Kidney (tissue), 13 donors: ENCODE measurements at regions not wholly inside any gene's neighbourhood (a gene's known extent, or its start where the extent isn't known, plus 50 kb on each side); places are given as distances from the start of the nearest gene placed in this dataset.

Experiments used
- DNase-seq, 5 donors: peaks; one replicate each; pipeline ENCODE4 v3.0.0-alpha.2; 2013 to 2020
- FAIRE-seq: peaks from 2 replicates; lab custom pipeline; 2012; peaks lifted over from hg19 to GRCh38; lab: Jason Lieb, UNC
- H3K27ac ChIP-seq, 2 donors: one replicate each; pipeline ENCODE4 v1.7.0; 2013; ENCODE audit warnings: low read depth in 2 of 2, low read length in 2 of 2, inconsistent platforms in 1 of 2
- H3K27me3 ChIP-seq: one replicate; pipeline ENCODE4 v1.7.1; 2013; ENCODE audit warnings: low read length, inconsistent platforms; ENCODE audit not compliant: control insufficient read depth, insufficient read depth
- H3K36me3 ChIP-seq, 3 donors: one replicate each; pipeline versions ENCODE4 v1.7.0 to v1.7.1; 2013; ENCODE audit warnings: low read length in 3 of 3, control low read depth in 1 of 3, inconsistent platforms in 1 of 3; ENCODE audit not compliant: insufficient read depth in 3 of 3, control insufficient read depth in 2 of 3
- H3K4me1 ChIP-seq, 3 donors: one replicate each; pipeline versions ENCODE4 v1.7.0 to v1.7.1; 2013; ENCODE audit warnings: low read length in 3 of 3, inconsistent platforms in 1 of 3, low read depth in 1 of 3; ENCODE audit not compliant: control insufficient read depth in 2 of 3, insufficient read depth in 2 of 3
- H3K4me3 ChIP-seq, 3 donors: one replicate each; pipeline versions ENCODE4 v1.7.0 to v1.8.1; 2013; ENCODE audit warnings: low read length in 3 of 3, control low read depth in 1 of 3, inconsistent platforms in 1 of 3
- H3K9ac ChIP-seq, 3 donors: one replicate each; pipeline versions ENCODE4 v1.7.0 to v1.7.1; 2013; ENCODE audit warnings: low read length in 3 of 3, control low read depth in 1 of 3, inconsistent platforms in 1 of 3
- H3K9me3 ChIP-seq, 3 donors: one replicate each; pipeline versions ENCODE4 v1.7.0 to v1.7.1; 2013; ENCODE audit warnings: low read length in 3 of 3, control low read depth in 1 of 3, inconsistent platforms in 1 of 3; ENCODE audit not compliant: control insufficient read depth in 2 of 3, insufficient read depth in 1 of 3
- intact Hi-C: fragments of 100-400 bp; cut with DNase I; formaldehyde crosslinking; loops from one replicate; pipeline ENCODE4 v1.11.1; 2022
- TF ChIP-seq, protein P1 (sequence below): IDR thresholded peaks from 3 replicates; pipeline ENCODE4 v1.5.1; 2012; ENCODE audit warnings: mild to moderate bottlenecking, moderate library complexity, borderline replicate concordance; ENCODE audit not compliant: insufficient read depth; ENCODE audit errors: extremely low read depth
- donor health status: control.
- donor health status: control.
- donor health status: control.
- donor health status: control.
- donor health status: control.
- donor health status: DM: yes; HTN: yes; CAD: no.
- donor health status: Normal renal cell carcinoma (clear cell type).

DNA sequence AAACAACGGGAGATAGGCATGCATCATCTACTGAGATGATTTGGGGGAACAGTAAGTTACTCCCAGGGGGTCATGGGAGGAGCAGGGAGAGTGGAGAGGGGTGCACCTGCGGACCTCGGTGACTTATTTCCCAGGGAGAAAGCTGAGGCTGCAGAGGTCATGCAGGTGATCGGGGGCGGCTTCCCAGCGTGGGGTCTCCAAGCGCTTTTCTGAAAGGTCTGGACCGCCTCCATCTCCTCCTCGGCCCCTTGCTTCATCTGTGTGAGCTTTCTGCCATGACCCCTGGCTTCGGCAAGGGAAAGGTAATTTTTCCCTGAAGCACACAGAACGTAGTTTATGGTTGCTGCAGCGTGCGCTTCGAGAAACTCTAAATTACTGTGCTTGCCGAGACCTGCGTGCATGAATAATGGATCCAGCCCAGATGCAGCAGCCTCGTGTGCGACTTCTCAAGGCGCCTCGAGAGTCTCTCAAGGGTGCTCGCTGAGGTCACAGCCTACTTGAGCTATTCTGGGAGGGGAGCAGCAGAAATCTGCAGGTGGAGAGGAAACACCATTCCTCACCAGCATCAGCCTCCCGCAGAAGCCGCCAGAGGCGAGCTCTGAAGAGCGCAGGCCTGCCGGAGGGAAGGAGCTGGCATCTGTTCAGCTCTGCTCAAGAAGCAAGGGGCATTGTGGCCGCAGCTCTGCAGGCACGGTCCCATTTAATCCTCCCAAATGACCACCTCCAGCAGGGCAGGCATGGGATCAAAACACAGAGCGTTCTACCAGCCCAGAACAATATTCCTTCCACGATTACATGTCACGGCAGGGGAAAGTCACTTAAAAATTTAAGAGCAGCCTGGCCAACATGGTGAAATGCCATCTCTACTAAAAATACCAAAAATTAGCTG lies 308.4 kb upstream of the MYT1L start:
- DNase-seq (peak in 1 of 5 donors; percentile 24), FAIRE-seq (no peak)
- H3K36me3 ChIP-seq, result no peaks in the 10 kb centered on the region
- TF ChIP-seq, protein P1, sequence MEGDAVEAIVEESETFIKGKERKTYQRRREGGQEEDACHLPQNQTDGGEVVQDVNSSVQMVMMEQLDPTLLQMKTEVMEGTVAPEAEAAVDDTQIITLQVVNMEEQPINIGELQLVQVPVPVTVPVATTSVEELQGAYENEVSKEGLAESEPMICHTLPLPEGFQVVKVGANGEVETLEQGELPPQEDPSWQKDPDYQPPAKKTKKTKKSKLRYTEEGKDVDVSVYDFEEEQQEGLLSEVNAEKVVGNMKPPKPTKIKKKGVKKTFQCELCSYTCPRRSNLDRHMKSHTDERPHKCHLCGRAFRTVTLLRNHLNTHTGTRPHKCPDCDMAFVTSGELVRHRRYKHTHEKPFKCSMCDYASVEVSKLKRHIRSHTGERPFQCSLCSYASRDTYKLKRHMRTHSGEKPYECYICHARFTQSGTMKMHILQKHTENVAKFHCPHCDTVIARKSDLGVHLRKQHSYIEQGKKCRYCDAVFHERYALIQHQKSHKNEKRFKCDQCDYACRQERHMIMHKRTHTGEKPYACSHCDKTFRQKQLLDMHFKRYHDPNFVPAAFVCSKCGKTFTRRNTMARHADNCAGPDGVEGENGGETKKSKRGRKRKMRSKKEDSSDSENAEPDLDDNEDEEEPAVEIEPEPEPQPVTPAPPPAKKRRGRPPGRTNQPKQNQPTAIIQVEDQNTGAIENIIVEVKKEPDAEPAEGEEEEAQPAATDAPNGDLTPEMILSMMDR, result no peak
- intact Hi-C loops, result no loop called here
- H3K27me3 ChIP-seq, result no peaks in the 10 kb centered on the region
- no peaks in the 10 kb centered on the region for H3K9me3 ChIP-seq
- no peak overlapping the region for H3K4me3 ChIP-seq
- H3K4me1 ChIP-seq, result no peaks in the 10 kb centered on the region
- no peak overlapping the region for H3K27ac ChIP-seq
- no peak overlapping the region for H3K9ac ChIP-seq

DNA sequence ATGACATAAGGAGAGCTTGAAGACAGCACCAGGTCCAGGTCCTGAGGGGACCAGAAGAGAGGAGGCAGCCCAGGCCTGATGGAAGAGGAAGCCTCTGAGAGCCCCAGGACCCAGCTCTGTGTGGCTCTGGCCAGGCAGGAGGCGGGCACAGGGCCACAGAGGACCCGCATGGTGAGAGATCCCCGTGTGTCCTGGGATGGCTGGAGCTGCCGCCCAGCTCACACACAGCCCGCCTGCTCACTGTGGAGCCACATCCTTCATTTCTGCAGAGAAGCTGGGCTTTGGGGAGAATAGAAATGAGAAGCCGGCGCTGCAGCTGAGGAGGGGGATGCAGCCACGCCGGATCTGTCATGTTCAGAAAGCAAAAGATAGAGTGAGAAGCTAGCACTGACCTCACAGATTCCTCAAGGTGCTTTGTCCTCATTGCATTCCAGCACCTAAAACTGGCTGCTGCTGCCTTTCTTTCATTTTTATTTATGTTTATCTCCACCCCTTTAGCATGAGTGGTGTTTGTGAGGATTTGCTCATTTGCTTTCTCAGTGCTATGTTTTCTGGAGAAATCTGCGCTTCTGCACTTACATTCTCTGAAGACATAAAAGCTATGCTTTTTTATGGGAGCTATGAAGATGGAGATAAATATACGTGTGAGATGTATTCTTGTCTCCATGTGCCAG lies 307.6 kb upstream of the MYT1L start:
- no peak overlapping the region for H3K9ac ChIP-seq
- H3K9me3 ChIP-seq, result no peaks in the 10 kb centered on the region
- no peaks in the 10 kb centered on the region for H3K36me3 ChIP-seq
- FAIRE-seq (no peak), DNase-seq (no peak)
- TF ChIP-seq, protein P1, result no peak
- intact Hi-C loops, result no loop called here
- H3K4me3 ChIP-seq, result no peak overlapping the region
- no peak overlapping the region for H3K27ac ChIP-seq
- no peaks in the 10 kb centered on the region for H3K27me3 ChIP-seq
- no peaks in the 10 kb centered on the region for H3K4me1 ChIP-seq

DNA sequence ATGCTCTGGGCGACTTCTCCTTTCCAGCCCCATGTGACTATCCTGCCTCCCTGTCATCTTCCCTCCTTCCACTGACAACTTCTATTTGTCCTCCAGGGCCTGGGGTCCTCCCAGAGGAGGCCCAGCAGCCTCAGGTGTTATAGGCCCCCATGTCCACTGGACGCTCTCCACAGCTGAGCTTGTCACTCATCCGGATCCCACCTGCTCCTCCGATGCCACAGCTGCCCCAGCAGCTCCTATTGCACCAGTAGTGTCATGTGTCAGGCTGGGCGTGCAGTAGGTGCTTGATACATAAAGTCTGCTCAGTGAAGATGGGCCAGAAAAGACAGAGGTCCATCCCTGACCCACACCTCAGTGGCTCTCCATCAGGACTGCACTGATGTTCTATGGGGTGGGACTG lies 305.7 kb upstream of the MYT1L start:
- Histone ChIP-seq H3K4me3 (no peak overlapping the region), H3K4me1 (no peaks in the 10 kb centered on the region), H3K27ac (no peak overlapping the region), H3K9me3 (no peaks in the 10 kb centered on the region), H3K36me3 (no peaks in the 10 kb centered on the region), H3K9ac (no peak overlapping the region), H3K27me3 (no peaks in the 10 kb centered on the region)
- FAIRE-seq, result no peak
- intact Hi-C loops, result no loop called here
- TF ChIP-seq, protein P1, result no peak
- peak in 1 of 5 donors; percentile 30 for DNase-seq
